HFF-Myc (cell line): ENCODE measurements at regions not wholly inside any gene's neighbourhood (a gene's known extent, or its start where the extent isn't known, plus 50 kb on each side); places are given as distances from the start of the nearest gene placed in this dataset.
A peak's percentile ranks its signal among the peaks of the same experiment; 100 is the strongest.

Experiments used
- DNase-seq: peaks from one replicate; pipeline ENCODE4 v3.0.0-alpha.2; 2011; ENCODE audit warnings: low read depth; ENCODE audit errors: extremely low read depth
- H3K4me3 ChIP-seq: replicated peaks from 2 replicates; pipeline ENCODE4 v1.5.1; 2011; ENCODE audit warnings: low read depth, mild to moderate bottlenecking, control low read depth, low read length
- TF ChIP-seq, protein P1 (sequence below): IDR thresholded peaks from 2 replicates; pipeline ENCODE4 v1.5.1; 2012; ENCODE audit warnings: mild to moderate bottlenecking, low read depth, low read length, control low read depth; ENCODE audit errors: missing control alignments

DNA sequence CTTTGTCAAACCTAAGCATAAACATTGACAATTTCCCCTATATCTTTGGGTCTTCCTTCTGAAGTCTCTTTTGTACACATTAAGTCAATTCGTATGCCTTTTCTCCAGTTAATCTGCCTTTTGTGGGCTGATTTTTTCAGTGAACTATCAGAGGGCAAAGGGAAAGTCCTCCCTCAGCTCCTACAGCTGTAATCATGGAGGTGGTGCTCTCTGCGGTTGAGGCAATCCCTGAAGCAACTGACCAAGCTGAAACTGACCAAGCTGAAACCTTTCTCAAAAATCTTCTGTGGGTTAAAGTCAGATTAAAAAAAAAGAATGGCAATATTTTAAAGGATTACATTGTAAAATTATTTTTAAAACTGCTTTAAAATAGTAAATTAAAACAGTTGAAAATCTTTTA, 105.8 kb upstream of the DNAJC10 start:
- TF ChIP-seq, protein P1, sequence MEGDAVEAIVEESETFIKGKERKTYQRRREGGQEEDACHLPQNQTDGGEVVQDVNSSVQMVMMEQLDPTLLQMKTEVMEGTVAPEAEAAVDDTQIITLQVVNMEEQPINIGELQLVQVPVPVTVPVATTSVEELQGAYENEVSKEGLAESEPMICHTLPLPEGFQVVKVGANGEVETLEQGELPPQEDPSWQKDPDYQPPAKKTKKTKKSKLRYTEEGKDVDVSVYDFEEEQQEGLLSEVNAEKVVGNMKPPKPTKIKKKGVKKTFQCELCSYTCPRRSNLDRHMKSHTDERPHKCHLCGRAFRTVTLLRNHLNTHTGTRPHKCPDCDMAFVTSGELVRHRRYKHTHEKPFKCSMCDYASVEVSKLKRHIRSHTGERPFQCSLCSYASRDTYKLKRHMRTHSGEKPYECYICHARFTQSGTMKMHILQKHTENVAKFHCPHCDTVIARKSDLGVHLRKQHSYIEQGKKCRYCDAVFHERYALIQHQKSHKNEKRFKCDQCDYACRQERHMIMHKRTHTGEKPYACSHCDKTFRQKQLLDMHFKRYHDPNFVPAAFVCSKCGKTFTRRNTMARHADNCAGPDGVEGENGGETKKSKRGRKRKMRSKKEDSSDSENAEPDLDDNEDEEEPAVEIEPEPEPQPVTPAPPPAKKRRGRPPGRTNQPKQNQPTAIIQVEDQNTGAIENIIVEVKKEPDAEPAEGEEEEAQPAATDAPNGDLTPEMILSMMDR = no peak
- no peak for DNase-seq
- no peak overlapping the region for H3K4me3 ChIP-seq

DNA sequence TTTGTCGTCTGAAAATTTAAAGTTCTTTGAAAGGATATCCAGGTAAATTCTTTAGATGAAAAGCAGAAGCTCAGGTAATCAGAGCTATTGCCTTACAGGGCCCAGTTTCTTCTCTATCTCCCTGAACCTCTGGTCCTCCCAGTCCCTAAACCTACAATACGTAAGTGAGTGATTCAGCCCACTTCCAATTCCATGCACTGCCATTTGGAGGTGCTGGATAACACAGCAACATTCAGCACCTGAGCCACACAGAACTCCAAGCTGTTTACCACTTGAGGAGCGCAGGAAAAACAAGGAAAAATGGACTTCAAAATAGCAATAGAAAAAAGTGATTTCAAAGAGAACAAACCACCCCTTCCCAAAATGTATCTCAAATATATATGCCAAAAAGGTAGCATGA, 105.0 kb upstream of the DNAJC10 start:
- no peak overlapping the region for H3K4me3 ChIP-seq
- TF ChIP-seq, protein P1 = no peak
- no peak for DNase-seq

DNA sequence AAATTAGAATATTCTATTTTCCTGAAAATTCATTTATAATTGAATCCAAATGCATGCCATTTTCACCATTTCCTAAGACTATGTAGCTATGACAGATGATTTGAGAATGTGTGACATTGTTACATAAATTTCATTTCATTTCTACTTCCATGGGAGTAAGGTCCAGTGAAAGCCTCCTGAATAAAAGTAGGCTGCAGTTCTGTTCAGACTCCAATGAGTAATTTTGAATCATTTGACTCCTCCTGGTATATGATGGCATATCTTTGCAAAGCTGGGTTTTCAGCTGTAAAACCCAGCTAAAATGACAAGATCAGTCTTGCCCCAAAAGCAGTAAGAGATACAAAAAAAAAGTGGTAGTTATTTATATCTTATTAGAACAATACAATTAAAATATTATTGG, 101.0 kb upstream of the DNAJC10 start:
- TF ChIP-seq, protein P1 = no peak
- H3K4me3 ChIP-seq = no peak overlapping the region
- no peak for DNase-seq

DNA sequence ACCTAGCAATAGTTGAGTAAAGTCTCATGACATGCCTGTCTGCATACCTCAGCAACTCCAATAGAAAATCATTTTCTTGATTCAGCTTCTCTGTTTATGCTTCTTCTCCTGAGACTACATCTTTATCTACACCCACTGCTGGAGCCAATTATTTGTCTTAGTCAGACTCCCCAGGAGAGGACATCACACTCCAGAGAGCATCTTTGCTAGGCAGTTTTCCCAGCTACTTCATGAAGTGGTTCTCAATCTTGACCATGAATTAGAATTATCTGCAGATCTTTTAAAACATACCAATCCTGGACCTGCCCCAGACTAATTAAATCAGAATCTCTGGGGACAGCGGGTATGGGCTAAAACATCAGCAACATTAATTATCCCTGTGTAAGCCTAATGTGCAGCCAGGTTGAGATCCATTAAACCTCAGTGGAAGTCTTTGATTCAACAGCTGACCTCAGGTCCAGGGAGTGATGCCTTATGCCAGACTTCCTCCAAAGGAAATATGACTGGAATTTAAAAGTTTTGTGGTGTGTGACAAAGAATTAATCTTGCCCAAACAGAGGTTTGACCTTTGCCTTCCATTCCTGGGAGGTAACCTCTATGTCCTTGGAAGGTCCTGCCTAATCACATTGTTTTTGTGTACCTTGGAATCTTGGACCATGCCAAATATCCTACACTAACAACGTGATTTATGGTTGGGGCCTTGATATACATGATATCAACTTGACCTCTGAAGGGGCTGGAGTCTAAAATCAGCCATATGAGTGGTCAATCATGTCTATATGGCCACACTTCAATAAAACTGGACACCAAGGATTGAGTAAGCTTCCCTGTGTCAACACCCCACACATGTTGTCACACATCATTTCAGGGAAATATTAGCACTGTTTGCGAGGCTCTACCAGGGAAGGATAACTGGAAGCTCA, 99.3 kb upstream of the DNAJC10 start:
- no peak overlapping the region for H3K4me3 ChIP-seq
- peak; percentile 9 for DNase-seq
- TF ChIP-seq, protein P1 = no peak

DNA sequence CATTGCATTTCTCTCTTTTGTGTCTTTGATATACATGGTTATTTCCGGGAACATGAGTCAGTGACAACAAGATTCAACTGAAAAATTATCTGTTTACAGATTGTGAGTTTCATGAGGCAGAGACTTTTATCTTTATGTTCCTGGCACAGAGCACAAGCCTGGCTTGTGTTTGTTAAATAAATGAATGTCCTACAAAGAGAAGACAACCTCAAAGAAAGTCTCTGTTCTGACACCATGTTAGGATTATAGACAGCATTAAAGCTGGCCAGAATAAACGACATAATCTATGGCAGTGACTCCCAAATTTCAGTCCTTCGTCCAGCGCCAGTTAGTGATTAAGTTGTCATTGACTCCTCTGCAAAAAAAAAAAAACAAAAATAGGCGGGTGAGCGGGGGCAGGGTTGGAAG, 97.4 kb upstream of the DNAJC10 start:
- no peak for DNase-seq
- H3K4me3 ChIP-seq = no peak overlapping the region
- TF ChIP-seq, protein P1 = no peak

DNA sequence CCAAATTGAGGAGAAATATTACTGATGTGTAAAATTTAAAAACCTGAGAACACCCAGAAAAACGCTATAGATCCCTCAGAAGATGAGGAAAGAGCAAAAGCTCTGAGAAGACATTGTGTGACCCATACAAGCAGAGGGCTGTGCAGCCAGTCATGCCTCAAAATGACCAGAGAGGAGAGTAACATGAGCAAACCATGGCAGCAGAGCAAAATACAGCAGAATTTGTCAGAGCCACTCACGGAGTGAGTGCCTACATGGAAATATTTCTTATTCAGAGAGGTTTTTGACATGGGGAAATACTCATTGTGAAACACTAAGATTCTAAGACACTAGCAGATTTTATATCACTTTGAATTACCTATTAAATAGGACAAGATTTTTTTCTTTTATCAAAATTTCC, 96.8 kb upstream of the DNAJC10 start:
- H3K4me3 ChIP-seq = no peak overlapping the region
- no peak for DNase-seq
- TF ChIP-seq, protein P1 = no peak
